Erythroblast (primary cell): ENCODE measurements at regions not wholly inside any gene's neighbourhood (a gene's known extent, or its start where the extent isn't known, plus 50 kb on each side); places are given as distances from the start of the nearest gene placed in this dataset.
A peak's percentile ranks its signal among the peaks of the same experiment; 100 is the strongest.
"Not testable (repeated sequence)": the region's sequence is repeated elsewhere in the genome, so short reads cannot be mapped to it uniquely, and the experiment has no call there.

Experiments
- DNase-seq, 2 experiments: peaks; one replicate each; lab custom pipeline; 2025; lab: John Stamatoyannopoulos, UW
- GATA1 ChIP-seq: IDR thresholded peaks from 2 replicates; pipeline ENCODE4 v1.6.1; 2011; ENCODE audit warnings: low read depth, mild to moderate bottlenecking, control low read depth, low read length, moderate library complexity
- POLR2A ChIP-seq: IDR thresholded peaks from 2 replicates; pipeline ENCODE4 v1.6.1; 2011; ENCODE audit warnings: mild to moderate bottlenecking, low read length

GRCh38 chr16:35102780-35103403 lies 1643.5 kb downstream of the TP53TG3F start:
- no peak for TF ChIP-seq POLR2A
- TF ChIP-seq GATA1 = no peak
- peak in 1 of 2 experiments; percentile 3 for DNase-seq

- not testable (repeated sequence) for DNase-seq
Measured at GRCh38 chr16:35111772-35112171, 1652.4 kb downstream of the TP53TG3F start.

- DNase-seq = no peak
- TF ChIP-seq POLR2A = no peak
- no peak for TF ChIP-seq GATA1
Measured at GRCh38 chr16:35131429-35131828, 1672.0 kb downstream of the TP53TG3F start.

GRCh38 chr16:35134471-35134870 lies 1675.1 kb downstream of the TP53TG3F start:
- no peak for DNase-seq
- TF ChIP-seq POLR2A = no peak

GRCh38 chr16:35140293-35140986 lies 1681.0 kb downstream of the TP53TG3F start:
- TF ChIP-seq POLR2A (no peak), GATA1 (no peak)
- no peak for DNase-seq

- DNase-seq = no peak
- no peak for TF ChIP-seq POLR2A
- TF ChIP-seq GATA1 = no peak
Measured at GRCh38 chr16:35141303-35141702, 1681.9 kb downstream of the TP53TG3F start.

GRCh38 chr16:35142147-35142808 lies 1682.9 kb downstream of the TP53TG3F start:
- TF ChIP-seq GATA1 = no peak
- no peak for TF ChIP-seq POLR2A
- DNase-seq = no peak

- TF ChIP-seq POLR2A (no peak), GATA1 (no peak)
- DNase-seq = no peak
Measured at GRCh38 chr16:35142809-35143192, 1683.4 kb downstream of the TP53TG3F start.

- DNase-seq = no peak
- TF ChIP-seq GATA1 = no peak
- no peak for TF ChIP-seq POLR2A
Measured at GRCh38 chr16:35144212-35144932, 1685.0 kb downstream of the TP53TG3F start.

GRCh38 chr16:35146031-35146710 lies 1686.8 kb downstream of the TP53TG3F start:
- no peak for DNase-seq
- no peak for TF ChIP-seq POLR2A
- TF ChIP-seq GATA1 = no peak

GRCh38 chr16:35146723-35147458 lies 1687.5 kb downstream of the TP53TG3F start:
- DNase-seq = no peak
- TF ChIP-seq POLR2A (no peak), GATA1 (no peak)

- no peak for TF ChIP-seq GATA1
- TF ChIP-seq POLR2A = no peak
- DNase-seq = no peak
Measured at GRCh38 chr16:35147556-35148504, 1688.4 kb downstream of the TP53TG3F start.
